K562 (cell line): ENCODE measurements at regions not wholly inside any gene's neighbourhood (a gene's known extent, or its start where the extent isn't known, plus 50 kb on each side); places are given as distances from the start of the nearest gene placed in this dataset.

Source experiments
- XRCC5 ChIP-seq: fragments of 200-400 bp; formaldehyde crosslinking; IDR thresholded peaks from 2 replicates; pipeline ENCODE4 v1.6.1; 2017; ENCODE audit warnings: low read depth, mild to moderate bottlenecking, low read length
- ZNF12 ChIP-seq: sonication (generic); formaldehyde crosslinking; IDR thresholded peaks from 2 replicates; pipeline ENCODE4 v1.4.0; 2020; ENCODE audit warnings: mild to moderate bottlenecking, missing genetic modification reagents
- ZNF134 ChIP-seq: fragments of 250-450 bp; sonication (Bioruptor Pico); conservative IDR thresholded peaks from 2 replicates; pipeline ENCODE4 v1.4.0; 2020
- TF ChIP-seq, protein P1 (sequence below): fragments of 450-650 bp; IDR thresholded peaks from 2 replicates; pipeline ENCODE4 v1.6.1; 2016; ENCODE audit warnings: borderline replicate concordance
- TF ChIP-seq, protein P2 (sequence below): fragments of 250-450 bp; sonication (Bioruptor Pico); IDR thresholded peaks from 2 replicates; pipeline ENCODE4 v1.5.1; 2021; ENCODE audit warnings: mild to moderate bottlenecking
- TF ChIP-seq, protein P3 (sequence below): fragments of 450-650 bp; formaldehyde crosslinking; IDR thresholded peaks from 2 replicates; pipeline ENCODE4 v1.4.0; 2020; ENCODE audit warnings: mild to moderate bottlenecking, moderate library complexity
- TF ChIP-seq, protein P4 (sequence below): sonication (generic); formaldehyde crosslinking; IDR thresholded peaks from 2 replicates; pipeline ENCODE4 v1.5.0; 2020; ENCODE audit warnings: missing genetic modification reagents

DNA sequence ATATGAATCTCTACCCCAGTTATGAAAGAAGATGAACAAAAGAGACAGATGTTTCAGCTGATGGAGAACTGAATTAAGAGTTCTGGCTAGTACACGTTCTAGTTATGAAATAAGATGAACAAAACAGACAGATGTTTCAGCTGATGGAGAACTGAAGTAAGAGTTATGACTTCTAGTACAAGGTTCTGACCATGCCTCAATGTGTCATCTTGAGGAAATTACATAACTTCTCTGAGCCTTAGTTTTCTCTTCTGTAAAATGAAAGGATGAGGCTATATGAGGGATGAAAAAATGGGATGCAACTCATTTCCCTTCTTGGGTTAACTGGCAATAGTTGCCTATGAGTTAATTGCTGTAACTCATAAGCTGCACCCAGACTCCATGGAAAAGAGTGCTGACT is 92.9 kb upstream of the WDR75 start (continued):
- TF ChIP-seq, protein P1, sequence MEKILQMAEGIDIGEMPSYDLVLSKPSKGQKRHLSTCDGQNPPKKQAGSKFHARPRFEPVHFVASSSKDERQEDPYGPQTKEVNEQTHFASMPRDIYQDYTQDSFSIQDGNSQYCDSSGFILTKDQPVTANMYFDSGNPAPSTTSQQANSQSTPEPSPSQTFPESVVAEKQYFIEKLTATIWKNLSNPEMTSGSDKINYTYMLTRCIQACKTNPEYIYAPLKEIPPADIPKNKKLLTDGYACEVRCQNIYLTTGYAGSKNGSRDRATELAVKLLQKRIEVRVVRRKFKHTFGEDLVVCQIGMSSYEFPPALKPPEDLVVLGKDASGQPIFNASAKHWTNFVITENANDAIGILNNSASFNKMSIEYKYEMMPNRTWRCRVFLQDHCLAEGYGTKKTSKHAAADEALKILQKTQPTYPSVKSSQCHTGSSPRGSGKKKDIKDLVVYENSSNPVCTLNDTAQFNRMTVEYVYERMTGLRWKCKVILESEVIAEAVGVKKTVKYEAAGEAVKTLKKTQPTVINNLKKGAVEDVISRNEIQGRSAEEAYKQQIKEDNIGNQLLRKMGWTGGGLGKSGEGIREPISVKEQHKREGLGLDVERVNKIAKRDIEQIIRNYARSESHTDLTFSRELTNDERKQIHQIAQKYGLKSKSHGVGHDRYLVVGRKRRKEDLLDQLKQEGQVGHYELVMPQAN, result no peak
- TF ChIP-seq, protein P2, sequence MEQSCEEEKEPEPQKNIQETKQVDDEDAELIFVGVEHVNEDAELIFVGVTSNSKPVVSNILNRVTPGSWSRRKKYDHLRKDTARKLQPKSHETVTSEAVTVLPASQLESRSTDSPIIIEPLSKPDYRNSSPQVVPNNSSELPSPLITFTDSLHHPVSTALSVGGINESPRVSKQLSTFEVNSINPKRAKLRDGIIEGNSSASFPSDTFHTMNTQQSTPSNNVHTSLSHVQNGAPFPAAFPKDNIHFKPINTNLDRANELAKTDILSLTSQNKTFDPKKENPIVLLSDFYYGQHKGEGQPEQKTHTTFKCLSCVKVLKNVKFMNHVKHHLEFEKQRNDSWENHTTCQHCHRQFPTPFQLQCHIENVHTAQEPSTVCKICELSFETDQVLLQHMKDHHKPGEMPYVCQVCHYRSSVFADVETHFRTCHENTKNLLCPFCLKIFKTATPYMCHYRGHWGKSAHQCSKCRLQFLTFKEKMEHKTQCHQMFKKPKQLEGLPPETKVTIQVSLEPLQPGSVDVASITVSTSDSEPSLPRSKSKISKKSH, result no peak
- no peak for TF ChIP-seq ZNF134
- TF ChIP-seq, protein P3, sequence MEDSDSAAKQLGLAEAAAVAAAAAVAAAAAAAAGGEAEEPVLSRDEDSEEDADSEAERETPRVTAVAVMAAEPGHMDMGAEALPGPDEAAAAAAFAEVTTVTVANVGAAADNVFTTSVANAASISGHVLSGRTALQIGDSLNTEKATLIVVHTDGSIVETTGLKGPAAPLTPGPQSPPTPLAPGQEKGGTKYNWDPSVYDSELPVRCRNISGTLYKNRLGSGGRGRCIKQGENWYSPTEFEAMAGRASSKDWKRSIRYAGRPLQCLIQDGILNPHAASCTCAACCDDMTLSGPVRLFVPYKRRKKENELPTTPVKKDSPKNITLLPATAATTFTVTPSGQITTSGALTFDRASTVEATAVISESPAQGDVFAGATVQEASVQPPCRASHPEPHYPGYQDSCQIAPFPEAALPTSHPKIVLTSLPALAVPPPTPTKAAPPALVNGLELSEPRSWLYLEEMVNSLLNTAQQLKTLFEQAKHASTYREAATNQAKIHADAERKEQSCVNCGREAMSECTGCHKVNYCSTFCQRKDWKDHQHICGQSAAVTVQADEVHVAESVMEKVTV (CRISPR knock-in tag), result no peak
- TF ChIP-seq, protein P4, sequence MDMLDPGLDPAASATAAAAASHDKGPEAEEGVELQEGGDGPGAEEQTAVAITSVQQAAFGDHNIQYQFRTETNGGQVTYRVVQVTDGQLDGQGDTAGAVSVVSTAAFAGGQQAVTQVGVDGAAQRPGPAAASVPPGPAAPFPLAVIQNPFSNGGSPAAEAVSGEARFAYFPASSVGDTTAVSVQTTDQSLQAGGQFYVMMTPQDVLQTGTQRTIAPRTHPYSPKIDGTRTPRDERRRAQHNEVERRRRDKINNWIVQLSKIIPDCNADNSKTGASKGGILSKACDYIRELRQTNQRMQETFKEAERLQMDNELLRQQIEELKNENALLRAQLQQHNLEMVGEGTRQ, result no peak
- no peak for TF ChIP-seq ZNF12
- no peak for TF ChIP-seq XRCC5
